ENCODE measurements at regions not wholly inside any gene's neighbourhood (a gene's known extent, or its start where the extent isn't known, plus 50 kb on each side); places are given as distances from the start of the nearest gene placed in this dataset.

GRCh38 chr6:167699141-167699931, 127.4 kb upstream of the AFDN start:
- DNase-seq (ENCODE audit: insufficient read length, low spot score) (no peak), FAIRE-seq (no peak)
- TF ChIP-seq, protein P1, sequence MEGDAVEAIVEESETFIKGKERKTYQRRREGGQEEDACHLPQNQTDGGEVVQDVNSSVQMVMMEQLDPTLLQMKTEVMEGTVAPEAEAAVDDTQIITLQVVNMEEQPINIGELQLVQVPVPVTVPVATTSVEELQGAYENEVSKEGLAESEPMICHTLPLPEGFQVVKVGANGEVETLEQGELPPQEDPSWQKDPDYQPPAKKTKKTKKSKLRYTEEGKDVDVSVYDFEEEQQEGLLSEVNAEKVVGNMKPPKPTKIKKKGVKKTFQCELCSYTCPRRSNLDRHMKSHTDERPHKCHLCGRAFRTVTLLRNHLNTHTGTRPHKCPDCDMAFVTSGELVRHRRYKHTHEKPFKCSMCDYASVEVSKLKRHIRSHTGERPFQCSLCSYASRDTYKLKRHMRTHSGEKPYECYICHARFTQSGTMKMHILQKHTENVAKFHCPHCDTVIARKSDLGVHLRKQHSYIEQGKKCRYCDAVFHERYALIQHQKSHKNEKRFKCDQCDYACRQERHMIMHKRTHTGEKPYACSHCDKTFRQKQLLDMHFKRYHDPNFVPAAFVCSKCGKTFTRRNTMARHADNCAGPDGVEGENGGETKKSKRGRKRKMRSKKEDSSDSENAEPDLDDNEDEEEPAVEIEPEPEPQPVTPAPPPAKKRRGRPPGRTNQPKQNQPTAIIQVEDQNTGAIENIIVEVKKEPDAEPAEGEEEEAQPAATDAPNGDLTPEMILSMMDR (IDR thresholded peaks at IDR 0.05; ENCODE audit: insufficient read depth, missing control alignments), result no peak

- DNase-seq (ENCODE audit: insufficient read length, low spot score) (no peak), FAIRE-seq (no peak)
- TF ChIP-seq, protein P1 (IDR thresholded peaks at IDR 0.05; ENCODE audit: insufficient read depth, missing control alignments), result no peak
Observed at GRCh38 chr6:167700199-167700598, 126.5 kb upstream of the AFDN start.

DNA sequence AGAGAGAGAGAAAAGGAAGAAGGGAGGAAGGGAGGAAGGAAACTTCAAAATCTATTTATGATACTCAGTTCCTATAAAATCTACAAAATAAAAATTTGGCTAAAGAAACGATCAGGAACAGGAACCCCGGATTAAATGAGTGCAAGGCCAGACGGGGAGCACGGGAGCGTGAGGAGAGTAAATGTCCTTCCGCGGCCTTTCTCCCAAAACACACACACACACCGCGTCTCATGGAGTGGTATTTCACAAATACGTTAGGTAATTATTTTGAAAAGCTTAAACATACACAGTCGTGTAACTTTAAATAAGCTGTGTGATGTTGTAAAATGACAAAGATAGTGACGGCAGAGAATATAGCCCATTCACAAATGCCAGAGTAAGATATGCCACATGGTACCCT, 125.7 kb upstream of the AFDN start:
- DNase-seq (ENCODE audit: insufficient read length, low spot score) (no peak), FAIRE-seq (no peak)
- TF ChIP-seq, protein P1 (IDR thresholded peaks at IDR 0.05; ENCODE audit: insufficient read depth, missing control alignments), result no peak

DNA sequence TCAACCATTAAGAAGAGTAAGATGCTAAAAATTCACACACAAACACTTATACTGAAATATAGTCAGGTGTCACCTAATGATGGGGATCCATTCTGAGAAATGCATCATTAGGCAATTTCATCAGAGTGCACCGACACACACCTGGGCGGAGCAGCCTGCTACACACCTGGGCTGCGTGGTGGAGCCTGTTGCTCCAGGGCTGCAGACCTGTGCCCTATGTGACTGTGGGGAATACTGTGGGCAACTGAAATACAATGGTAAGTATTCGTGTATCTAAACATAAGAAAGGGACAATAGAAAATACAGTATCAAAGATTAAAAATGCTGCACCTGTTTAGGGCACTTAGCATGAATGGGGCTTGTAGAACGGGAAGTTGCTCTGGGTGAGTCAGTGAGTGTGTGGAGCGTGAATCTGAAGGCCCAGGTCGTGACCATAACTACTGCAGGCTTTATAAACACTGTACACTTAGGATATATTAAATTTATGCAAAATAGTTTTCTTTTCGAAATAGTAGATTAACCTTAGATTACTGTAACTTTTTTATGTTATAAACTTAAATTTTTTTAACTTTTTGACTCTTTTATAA, 124.4 kb upstream of the AFDN start:
- no peak for DNase-seq (ENCODE audit: insufficient read length, low spot score)
- TF ChIP-seq, protein P1 (IDR thresholded peaks at IDR 0.05; ENCODE audit: insufficient read depth, missing control alignments), result no peak
- no peak for FAIRE-seq

GRCh38 chr6:167703347-167703746, 123.4 kb upstream of the AFDN start:
- DNase-seq (ENCODE audit: insufficient read length, low spot score), result no peak
- no peak for FAIRE-seq
- TF ChIP-seq, protein P1 (IDR thresholded peaks at IDR 0.05; ENCODE audit: insufficient read depth, missing control alignments), result no peak

DNA sequence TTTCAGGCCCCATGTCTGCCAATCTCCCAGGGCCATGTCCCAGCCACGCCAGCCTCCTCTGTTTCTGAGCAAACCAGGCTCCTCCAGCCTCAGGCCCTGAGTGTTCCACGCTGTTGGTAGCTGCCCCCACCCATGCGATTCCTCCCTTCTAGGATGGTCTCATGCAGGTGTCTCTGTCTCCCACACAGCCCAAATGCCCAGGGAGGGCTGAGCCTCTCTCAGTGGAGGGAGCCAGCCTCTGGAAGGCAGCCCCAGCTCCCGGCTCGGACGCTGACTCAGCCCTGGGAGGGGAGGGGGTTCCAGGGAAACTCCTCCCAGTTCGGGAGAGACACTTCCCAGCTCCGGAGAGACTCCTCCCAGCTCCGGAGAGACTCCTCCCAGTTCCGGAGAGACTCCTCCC, 122.9 kb upstream of the AFDN start:
- TF ChIP-seq, protein P1 (IDR thresholded peaks at IDR 0.05; ENCODE audit: insufficient read depth, missing control alignments), result no peak
- no peak for FAIRE-seq
- no peak for DNase-seq (ENCODE audit: insufficient read length, low spot score)

DNA sequence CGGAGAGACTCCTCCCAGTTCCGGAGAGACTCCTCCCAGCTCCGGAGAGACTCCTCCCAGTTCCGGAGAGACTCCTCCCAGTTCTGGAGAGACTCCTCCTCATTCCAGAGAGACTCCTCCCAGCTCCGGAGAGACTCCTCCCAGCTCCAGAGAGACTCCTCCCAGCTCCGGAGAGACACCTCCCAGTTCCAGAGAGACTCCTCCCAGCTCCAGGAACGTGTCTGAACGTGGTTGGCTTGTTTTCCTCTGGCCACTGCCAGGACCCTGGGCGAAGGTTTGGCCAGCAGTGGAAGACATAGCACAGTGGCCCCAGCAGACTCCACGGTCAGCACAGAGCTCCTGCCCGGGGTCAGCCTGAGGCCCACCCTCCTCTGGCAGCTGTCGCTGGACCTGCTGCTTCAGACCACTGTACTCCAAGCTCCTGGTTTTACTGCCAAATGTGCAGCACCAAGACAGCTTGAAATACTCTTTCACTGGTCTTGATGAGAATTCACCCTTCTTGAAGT, 122.3 kb upstream of the AFDN start:
- no peak for FAIRE-seq
- DNase-seq (ENCODE audit: insufficient read length, low spot score), result no peak
- TF ChIP-seq, protein P1 (IDR thresholded peaks at IDR 0.05; ENCODE audit: insufficient read depth, missing control alignments), result no peak

All from D721Med (cell line).